Skeletal muscle satellite cell (primary cell): ENCODE measurements at regions not wholly inside any gene's neighbourhood (a gene's known extent, or its start where the extent isn't known, plus 50 kb on each side); places are given as distances from the start of the nearest gene placed in this dataset.

ENCODE experiments used
- H3K27me3 ChIP-seq: 2 replicates; pipeline ENCODE4 v1.7.0; 2013; ENCODE audit warnings: low read length; ENCODE audit not compliant: control insufficient read depth, insufficient read depth
- H3K36me3 ChIP-seq: 2 replicates; pipeline ENCODE4 v1.7.0; 2013; ENCODE audit warnings: mild to moderate bottlenecking, control low read depth, low read length; ENCODE audit not compliant: insufficient read depth
- H3K4me1 ChIP-seq: 2 replicates; pipeline ENCODE4 v1.7.0; 2013; ENCODE audit warnings: low read length; ENCODE audit not compliant: control insufficient read depth, insufficient read depth
- H3K4me2 ChIP-seq: 2 replicates; pipeline ENCODE4 v1.7.0; 2013; ENCODE audit warnings: mild to moderate bottlenecking, low read length
- H3K4me3 ChIP-seq: 2 replicates; pipeline ENCODE4 v1.7.0; 2013; ENCODE audit warnings: low read length
- H3K9ac ChIP-seq: 2 replicates; pipeline ENCODE4 v1.7.0; 2013; ENCODE audit warnings: mild to moderate bottlenecking, low read depth, low read length, moderate library complexity
- H3K9me3 ChIP-seq: replicated peaks from 2 replicates; pipeline ENCODE4 v1.7.0; 2013; ENCODE audit warnings: mild to moderate bottlenecking, control low read depth, low read length

DNA sequence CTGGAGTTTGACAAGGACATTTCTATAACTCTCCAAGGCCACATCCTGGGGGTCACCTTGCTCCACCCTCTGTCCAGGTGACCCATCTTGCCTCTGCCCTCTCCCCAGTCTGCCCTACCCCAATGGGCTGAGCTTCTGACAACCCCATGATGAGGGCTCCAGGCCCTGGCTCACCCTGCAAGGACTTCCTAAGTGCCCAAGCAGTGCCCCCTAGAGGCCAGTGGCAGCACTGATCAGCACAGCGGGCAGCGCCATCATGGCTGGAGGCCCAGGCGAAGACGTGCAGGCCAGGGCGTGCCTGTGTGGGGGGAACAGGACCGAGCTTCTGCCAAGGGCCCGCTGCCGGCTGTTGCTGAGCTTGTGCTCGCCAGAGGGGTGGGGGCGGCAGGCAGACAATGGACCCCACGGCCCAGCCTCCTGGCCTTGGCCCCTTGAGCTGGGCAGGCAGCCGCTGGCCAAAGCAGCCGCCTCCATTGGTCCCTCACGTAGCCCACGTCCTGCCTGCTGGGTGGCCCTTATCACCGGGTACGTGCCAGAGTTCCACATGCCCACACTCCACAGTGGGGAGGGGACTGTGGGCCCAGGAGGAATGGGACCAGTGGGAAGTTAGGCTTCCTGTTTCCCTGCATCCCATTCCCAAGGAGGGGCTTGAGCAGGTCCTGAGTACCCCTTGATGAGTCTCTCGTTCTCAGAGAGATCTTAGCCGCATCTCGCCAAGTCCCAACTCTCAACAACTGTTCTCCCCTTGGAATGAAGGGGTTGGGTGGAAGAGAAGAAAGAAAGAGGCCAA lies 64.3 kb downstream of the MRPL14 start:
- H3K27me3 ChIP-seq, result no peaks in the 10 kb centered on the region
- no peaks in the 10 kb centered on the region for H3K9me3 ChIP-seq
- H3K9ac ChIP-seq, result no peak overlapping the region
- no peak overlapping the region for H3K4me2 ChIP-seq
- peaks cover 64% of the 10 kb centered on the region for H3K4me1 ChIP-seq
- no peak overlapping the region for H3K4me3 ChIP-seq
- no peaks in the 10 kb centered on the region for H3K36me3 ChIP-seq

DNA sequence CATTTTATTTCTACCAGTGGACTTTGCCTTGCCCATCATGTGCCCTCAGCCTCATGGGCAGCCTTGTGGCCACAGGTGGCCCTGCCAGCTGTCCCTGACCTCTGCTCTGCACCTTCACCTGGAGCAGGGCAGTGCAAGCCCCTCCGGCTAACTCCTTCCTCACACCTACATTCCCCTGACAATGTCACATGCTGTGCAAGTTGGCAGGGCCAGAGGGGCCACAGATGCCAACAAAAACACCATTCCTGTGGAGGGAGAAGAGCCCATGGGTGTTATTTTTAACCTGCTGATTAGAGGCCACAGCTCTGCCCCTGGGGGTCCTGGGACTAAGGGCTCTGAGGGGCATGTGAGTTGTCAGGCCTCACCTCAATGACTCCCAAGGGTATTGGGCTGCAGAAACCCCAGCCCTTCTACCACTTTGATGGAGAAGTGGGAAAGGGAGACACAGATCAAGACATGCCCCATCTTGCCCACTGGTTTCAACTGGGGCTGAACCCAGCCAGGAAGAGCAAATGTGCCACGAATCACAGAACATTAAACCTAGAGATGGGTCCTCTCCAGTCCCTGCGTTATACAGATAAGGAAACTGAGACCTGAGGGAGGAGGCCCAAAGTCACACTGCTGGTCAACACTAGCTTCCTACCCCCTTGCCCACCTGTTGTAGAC lies 65.0 kb downstream of the MRPL14 start:
- no peak overlapping the region for H3K4me2 ChIP-seq
- H3K9ac ChIP-seq, result no peak overlapping the region
- no peaks in the 10 kb centered on the region for H3K27me3 ChIP-seq
- no peaks in the 10 kb centered on the region for H3K36me3 ChIP-seq
- H3K4me1 ChIP-seq, result peaks cover 72% of the 10 kb centered on the region
- no peak overlapping the region for H3K4me3 ChIP-seq
- no peaks in the 10 kb centered on the region for H3K9me3 ChIP-seq

DNA sequence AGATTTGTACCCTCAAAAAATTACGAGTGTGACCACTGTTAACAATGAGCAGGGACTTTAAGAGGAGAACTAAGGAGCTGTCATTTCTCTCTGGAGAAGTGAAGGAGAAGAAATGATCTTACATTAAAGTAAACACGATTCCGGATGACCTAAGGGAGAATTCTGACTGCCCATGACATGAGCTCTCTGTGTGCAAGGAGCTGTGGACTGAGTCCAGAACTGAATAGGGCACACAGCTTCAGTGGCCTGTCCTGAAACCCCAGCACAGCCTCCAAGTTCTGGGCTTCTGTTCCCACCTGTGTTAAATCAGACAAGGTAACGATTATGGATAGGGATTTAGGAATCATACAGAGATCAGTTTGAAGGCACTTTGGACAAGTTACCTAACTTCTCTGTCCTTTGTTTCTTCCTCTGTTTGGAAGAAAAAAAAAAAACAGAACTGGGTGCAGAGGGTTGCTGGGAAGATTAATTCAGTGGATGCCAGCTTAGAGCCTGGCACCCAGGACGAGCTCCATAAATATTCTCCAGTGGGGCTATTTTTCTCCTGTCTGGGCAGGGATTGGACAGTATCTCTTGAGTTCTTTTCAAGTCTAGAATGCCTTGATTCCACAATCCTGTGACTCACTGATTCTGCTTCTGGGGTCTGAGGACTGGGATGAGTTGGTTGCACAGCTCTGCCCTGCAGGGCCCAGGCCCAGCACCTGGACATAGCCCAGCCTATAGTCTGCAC lies 65.7 kb downstream of the MRPL14 start:
- no peaks in the 10 kb centered on the region for H3K36me3 ChIP-seq
- no peak overlapping the region for H3K4me3 ChIP-seq
- H3K9ac ChIP-seq, result no peak overlapping the region
- H3K4me2 ChIP-seq, result peak overlapping the region; percentile 1
- no peaks in the 10 kb centered on the region for H3K27me3 ChIP-seq
- H3K9me3 ChIP-seq, result no peaks in the 10 kb centered on the region
- peaks cover 79% of the 10 kb centered on the region for H3K4me1 ChIP-seq

DNA sequence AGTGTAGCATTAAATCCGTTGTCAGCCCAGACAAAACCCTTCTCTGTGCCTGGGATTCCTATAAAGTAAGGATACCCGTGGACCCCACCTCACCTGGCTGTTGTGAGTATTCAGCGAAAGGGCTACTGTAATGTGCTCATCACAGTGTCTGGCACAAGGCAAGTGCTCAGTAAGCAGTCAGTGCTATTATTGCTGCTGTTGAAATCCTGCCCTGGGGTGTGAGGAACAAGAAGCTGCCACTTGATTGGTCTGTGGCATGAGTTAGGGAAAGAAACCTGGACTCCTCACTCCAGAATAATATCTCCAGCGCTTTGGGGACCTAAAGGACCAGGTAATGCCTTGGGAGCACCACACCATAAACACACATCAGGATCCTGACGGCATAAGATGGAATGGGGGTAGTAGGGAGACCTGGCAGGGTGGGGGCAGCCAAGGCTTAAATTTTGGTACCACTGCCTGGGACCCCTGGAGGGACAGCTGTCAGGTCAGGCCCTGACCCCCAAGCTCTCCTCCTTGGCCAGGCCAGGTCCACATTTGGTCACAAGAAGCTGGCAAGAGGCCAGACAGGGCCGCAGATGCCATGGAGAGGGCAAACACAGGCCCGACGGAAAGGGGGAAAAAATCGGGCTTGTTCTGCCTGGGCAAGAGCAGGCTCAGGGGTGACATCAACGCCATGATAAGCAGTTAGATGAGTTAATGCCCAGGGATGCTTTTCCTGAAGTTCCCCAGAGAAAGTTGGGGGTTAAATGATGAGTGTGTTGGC lies 66.5 kb downstream of the MRPL14 start:
- H3K36me3 ChIP-seq, result no peaks in the 10 kb centered on the region
- no peaks in the 10 kb centered on the region for H3K27me3 ChIP-seq
- H3K4me3 ChIP-seq, result no peak overlapping the region
- H3K9me3 ChIP-seq, result no peaks in the 10 kb centered on the region
- no peak overlapping the region for H3K9ac ChIP-seq
- no peak overlapping the region for H3K4me2 ChIP-seq
- peaks cover 80% of the 10 kb centered on the region for H3K4me1 ChIP-seq

DNA sequence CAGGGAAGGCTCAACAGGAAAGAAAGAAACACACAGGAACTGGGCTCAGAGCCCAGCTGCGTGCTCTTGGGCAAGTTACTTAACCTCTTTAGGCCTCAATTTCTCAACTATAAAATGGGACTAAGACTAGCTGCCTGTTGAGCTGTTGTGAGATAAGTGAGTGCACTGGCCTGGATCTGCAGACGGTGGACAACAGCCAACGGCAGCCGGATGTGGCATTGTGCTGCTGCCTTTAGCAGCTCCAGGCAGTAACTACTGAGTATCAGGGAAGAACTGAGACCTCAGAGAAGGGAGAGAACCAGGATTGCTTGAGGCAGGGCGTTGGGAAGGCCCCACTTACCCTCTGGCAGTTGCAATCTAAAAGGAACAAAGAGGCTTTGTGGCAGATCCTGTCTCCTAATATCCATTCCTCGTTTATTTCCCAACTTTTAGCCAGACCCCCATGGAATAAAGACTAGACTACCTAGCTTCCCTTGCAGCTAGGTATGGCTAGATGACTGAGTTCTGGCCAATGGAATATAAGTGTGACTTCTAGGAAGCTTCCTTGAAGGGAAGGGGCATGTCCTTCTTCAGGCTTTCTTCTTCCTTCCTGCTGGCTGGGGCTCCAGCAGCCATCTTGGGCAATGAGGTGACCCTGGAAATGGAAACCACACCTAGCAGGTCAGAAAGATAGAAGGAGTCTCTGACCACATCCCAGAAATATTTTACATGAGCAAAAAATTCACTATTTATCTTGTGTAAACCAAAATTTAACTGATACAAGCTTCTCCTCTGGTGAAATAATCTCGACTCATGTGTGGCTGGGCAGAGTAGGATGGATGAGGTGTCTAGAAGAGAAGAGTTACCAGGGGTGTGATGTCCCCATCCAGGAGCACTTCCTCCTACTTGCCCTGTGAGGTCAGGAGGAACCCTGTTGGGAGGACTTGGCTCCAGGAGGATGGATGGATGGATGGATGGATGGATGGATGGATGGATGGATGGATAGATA lies 67.6 kb downstream of the MRPL14 start:
- H3K9ac ChIP-seq, result peak overlapping the region; percentile 68
- H3K4me3 ChIP-seq, result peak overlapping the region; percentile 16
- peaks cover 76% of the 10 kb centered on the region for H3K4me1 ChIP-seq
- H3K4me2 ChIP-seq, result peak overlapping the region; percentile 63
- H3K9me3 ChIP-seq, result no peaks in the 10 kb centered on the region
- H3K27me3 ChIP-seq, result no peaks in the 10 kb centered on the region
- H3K36me3 ChIP-seq, result no peaks in the 10 kb centered on the region

DNA sequence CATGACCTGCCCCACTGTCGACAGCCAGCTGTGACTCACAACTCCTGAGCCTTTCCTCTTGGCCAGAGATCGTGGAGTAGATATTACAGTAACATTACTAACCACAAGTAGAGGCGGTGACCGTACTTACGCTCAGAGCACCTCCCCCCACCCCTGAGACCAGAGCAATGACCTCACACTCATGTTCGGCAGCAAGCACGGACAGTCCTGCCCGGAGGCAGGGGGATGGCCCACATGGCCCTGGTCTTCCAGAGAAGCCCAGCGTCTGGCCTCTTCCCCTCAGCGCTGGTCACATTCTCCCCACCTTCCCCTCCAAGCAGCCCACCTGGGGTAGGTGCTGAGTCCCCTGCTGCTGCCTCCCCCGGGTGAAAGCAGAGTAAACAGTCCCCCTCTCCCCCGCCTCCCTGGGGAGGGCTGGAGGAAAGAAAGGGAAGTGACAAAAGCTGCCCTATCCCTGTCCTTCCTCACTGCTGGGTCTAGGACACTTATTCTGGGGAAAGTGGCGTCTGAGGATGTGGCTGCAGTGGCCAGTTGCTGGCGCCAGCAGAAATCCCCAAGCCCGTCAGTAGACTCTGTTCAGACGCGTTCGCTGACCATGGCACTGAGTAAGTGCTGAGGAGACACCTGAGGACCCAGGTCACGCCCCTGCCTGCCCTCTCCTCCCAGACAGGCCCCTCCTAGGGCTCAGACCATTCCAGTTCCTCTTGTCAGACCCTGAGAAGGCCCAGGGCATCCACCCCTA lies 68.5 kb downstream of the MRPL14 start:
- no peaks in the 10 kb centered on the region for H3K27me3 ChIP-seq
- peak overlapping the region; percentile 68 for H3K9ac ChIP-seq
- H3K9me3 ChIP-seq, result no peaks in the 10 kb centered on the region
- H3K4me1 ChIP-seq, result peaks cover 76% of the 10 kb centered on the region
- peak overlapping the region; percentile 16 for H3K4me3 ChIP-seq
- no peaks in the 10 kb centered on the region for H3K36me3 ChIP-seq
- H3K4me2 ChIP-seq, result peak overlapping the region; percentile 63

DNA sequence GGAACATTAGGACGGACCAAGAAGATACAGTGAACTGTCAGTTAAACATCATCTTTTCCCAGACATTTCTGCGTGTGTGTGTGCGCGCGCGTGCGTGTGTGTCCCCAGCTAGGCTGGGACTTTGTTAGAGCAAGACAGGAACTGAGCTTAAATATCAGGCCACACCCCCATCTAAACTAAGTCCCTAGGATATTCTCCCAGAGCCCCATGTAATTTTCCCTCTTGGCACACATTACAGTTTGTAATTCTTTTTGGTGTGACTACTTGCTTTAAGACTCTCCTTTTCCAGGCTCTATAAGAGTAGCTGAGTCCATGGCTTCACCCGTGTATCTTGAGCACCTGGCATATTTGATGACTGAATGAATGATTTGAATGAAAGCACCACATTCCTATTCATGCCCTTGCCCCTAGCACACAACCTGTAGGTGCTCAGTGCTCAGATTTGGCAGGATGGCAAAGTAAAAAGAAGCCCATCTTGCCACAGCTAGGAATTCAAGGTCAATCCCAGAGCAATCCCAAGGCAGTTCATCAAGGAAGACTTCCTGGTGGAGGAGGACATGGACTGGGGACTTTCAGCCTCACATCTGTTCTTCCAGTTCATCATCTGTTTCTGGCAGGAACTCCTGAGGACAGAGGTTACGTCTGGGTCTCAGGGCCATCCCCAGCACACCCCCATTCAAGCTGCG lies 69.2 kb downstream of the MRPL14 start:
- Histone ChIP-seq H3K36me3 (no peaks in the 10 kb centered on the region), H3K4me2 (peak overlapping the region; percentile 36), H3K9me3 (no peaks in the 10 kb centered on the region), H3K27me3 (no peaks in the 10 kb centered on the region), H3K4me1 (peaks cover 73% of the 10 kb centered on the region), H3K9ac (peak overlapping the region; percentile 43), H3K4me3 (peak overlapping the region; percentile 13)

DNA sequence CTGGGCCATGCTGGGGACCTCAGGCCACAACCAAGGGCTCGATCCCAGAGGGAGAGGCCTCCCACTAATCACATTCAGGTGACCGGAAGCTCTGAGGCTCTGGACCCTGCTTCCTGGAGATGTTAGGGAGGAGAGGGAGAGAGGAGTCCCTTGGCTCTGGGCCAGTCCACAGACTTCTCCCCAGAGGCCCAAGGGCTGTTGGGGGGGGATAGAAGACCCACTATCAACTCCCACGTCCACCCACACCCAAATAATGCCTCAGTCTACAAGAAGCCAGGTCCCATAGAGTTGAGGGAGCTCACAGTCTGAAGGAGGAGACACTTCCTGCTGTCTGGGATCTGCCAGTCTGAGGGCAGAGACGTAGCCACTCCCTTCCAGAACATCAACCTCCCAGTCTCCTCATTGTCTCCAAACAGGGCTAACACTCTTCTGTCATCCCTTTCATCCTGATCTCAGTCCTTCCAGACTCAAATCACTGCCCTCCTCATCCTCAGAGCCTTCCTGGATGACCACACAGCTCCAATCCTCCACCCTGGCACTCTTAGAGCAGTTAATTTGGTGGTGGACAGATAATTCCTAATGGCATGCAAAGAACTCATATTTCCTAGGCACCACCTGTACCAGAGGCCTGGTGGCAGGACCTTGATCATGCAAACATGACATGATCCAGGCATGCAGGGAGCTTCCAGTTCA lies 69.9 kb downstream of the MRPL14 start:
- no peaks in the 10 kb centered on the region for H3K36me3 ChIP-seq
- no peak overlapping the region for H3K4me3 ChIP-seq
- H3K9me3 ChIP-seq, result no peaks in the 10 kb centered on the region
- H3K9ac ChIP-seq, result peak overlapping the region; percentile 43
- peaks cover 76% of the 10 kb centered on the region for H3K4me1 ChIP-seq
- H3K27me3 ChIP-seq, result no peaks in the 10 kb centered on the region
- H3K4me2 ChIP-seq, result peak overlapping the region; percentile 26

DNA sequence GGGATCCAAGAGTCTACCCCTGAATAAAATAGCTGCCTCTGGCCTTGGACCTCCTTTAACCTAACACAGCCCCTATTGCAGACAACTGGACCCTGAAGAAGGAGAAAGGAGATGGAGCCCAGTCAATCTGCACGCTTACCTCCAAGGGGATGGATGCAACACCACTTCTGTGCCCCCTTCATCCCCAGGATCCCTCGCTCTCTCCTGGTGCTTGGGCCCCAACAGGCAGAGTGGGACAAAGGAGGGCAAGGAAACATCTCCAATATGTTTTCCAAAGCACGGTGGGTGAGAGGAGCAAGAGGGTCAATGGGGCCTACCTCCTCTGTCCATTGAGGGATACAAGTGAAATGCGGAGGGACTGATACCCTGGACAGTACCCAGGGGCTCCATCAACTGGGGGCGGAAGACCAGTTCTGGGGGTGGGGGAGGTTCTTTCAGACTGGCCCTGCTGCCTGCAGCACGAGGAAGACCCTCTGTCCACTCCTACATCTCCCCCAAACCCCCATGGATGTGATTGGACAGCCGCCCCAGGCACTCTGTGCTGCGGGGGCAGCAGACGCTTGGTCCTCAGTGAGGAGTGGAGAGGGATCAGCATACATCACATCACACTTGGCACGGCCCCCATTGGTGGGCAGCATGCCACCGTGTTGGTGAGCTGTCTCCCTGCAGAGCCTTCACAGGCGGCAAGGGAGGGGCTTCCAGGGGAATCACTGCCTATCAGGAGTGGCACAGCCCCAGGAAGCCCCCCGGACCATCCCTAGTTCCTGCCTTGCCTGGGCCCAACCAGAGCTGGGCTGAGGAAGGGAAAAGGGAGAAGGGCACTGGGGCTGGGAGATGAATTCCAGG lies 70.6 kb downstream of the MRPL14 start:
- H3K4me2 ChIP-seq, result peak overlapping the region; percentile 26
- H3K36me3 ChIP-seq, result no peaks in the 10 kb centered on the region
- H3K27me3 ChIP-seq, result no peaks in the 10 kb centered on the region
- H3K9ac ChIP-seq, result peak overlapping the region; percentile 43
- no peaks in the 10 kb centered on the region for H3K9me3 ChIP-seq
- no peak overlapping the region for H3K4me3 ChIP-seq
- H3K4me1 ChIP-seq, result peaks cover 76% of the 10 kb centered on the region
